Retina (tissue), 1 donor: ENCODE measurements at regions not wholly inside any gene's neighbourhood (a gene's known extent, or its start where the extent isn't known, plus 50 kb on each side); places are given as distances from the start of the nearest gene placed in this dataset.
"Not testable (repeated sequence)": the region's sequence is repeated elsewhere in the genome, so short reads cannot be mapped to it uniquely, and the experiment has no call there.

Experiments
- DNase-seq: peaks from one replicate; pipeline ENCODE4 v3.0.0-alpha.2; 2016

DNA sequence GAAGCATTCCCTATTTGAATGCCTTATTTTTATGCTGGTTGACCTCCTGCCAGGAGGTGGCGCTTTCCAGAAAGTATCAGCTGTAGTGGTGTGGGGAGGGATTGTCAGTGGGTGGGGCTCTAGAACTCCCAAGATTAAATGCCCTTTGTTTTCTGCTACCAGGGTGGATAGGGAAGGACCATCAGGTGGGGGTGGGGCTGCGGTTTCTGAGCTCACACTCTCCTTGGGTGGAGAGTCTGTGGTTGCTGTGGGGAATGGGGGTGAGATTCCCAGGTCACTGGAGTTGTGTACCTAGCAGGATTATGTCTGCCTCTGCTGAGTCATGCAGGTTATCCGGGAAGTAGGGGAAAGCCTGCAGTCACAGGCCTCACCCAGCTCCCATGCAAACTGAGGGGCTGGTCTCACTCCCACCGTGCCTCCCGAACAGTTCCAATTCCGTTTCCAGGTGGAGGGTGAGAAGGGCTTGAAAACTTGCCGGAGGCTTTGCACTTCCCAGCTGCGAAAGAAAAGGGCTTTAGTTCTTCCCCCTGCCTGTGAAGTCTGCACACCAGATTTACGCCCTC, 68.3 kb downstream of the ALG10B start:
- no peak for DNase-seq

DNA sequence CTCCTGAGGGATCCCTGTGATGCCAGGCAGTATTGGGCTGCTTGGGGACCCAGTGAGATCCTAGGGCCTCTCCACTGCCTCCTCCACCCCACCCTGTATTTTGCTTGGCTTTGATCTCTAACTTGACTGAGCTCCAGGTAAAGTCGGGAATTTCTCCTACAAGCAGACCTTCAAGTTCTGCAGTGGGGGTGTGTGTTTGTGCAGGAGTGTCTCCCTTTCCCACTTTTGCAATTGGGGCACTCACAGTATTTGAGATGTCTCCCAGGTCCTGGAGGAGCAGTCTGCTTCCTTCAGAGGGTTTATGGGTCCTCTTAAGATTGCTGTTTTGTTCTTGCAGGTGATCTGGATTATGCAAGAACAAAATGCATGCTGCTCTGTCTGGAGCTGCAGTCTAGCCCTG, 68.9 kb downstream of the ALG10B start:
- no peak for DNase-seq

DNA sequence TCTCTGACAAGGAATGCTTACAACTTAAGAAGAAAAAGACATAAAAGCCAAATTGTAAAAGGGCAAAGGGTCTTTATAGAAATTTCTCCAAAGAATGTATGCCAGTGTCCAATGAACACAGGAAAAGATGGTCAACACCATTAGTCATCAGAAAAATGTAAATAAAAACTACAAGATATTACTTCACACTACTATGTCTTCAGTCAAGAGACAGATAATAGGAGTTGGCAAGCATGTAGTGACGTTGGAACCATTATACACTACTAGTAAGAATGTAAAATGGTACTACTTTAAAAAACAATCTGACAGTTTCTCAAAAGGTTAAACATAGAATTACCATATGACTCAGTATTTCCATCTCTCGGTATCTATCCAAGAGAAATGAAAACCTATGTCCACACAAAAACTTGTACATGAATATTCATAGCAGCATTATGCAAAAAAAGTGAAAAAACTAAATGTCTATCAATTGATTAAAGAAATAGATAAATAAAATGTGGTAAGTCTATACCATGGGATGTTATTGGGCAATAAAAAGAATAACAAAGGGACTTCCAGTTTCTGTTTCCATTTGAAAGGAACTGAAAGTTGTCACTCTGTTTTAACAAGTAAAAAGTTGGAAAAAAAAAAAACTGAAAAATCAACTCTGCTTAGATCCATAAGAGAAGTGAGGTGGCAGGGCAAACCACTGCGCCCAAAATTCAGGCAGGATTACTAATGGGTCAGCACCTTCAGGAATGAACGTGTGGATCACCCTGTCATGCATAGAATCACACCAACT, 69.8 kb downstream of the ALG10B start:
- DNase-seq: no peak

DNA sequence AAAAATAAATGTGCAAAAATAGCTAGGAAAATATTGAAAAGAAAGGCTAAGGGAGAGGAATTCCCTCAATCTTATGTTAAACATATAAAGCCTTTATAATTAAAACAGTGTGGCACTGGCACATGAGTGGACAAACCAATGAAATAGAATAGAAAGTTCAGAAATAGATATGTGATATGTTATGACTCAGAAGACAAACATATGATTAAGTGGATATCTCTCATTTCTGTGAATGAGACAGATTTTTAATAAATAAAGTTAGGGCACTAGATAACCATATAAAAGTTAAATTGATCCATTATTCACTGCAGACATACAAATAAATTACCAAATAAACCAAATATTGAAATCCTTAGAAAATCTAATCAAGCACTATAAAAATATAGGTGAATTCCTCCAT, 73.0 kb downstream of the ALG10B start:
- no peak for DNase-seq

DNA sequence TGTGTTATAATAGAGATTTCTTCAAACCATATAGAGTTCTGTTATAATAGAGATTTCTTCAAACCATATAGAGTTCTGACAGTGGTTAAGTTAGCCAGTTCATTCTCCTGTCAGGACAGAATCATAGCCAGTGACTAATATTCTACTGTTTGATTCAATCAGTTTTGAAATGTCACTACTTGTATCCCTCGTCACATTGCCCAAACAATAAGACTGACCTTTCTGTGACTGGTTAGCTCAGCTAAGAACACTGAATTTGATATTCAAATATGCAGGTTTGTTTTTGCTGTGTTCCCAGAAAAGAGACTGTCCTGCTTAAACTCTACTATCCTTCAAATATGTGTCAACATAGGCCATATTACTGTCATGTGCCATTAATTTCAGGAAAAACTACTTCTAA, 74.4 kb downstream of the ALG10B start:
- DNase-seq: no peak

DNA sequence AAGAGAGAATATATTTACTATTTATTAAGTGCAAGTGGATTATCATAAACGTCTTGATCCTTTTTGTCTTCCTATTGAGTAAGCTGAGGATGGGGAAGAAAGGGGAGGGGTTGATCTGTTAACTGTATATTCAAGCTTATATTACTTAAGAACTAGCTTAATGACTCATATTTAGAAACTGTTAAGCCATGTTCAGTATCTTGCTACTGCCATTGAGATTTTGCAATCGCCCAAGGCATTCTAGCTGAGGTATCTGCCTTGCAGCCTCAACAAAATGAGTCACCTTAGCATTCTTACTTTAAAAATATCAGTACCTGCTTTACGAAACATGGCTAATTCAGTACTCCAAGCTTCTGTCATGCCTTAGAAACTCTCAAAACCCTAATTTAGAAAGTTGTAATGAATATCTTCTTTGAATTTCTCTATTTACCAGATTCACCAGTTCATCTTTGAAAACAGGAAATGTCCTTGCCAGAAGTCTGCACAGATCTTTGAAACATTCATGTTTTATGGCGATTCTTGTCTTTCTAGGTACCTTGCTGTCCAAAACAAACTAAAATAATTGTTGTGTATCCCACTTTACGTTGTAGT, 76.1 kb downstream of the ALG10B start:
- DNase-seq: no peak

DNA sequence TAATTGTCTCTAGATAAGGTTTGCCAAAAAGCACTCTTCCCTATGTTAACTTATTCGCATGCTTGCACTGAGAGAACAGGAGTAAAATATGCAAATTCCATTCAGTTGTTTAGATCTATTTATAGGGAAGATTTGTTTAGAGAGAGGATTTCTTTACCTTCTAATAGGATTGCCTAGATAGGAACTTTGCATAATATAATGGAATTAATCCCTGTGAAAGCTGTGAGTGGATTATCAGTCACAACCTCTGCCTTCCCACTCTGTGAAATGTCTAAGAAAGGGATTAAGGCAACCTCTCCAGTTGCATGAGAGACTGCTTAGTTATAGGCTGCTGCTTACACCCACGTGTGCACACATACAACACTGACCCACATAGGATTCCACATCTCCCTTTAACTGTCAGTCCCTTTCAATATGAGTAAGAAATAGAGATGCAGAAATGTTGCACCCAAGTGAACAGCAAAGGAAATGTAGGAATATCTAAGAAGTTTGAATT, 83.2 kb downstream of the ALG10B start:
- no peak for DNase-seq

DNA sequence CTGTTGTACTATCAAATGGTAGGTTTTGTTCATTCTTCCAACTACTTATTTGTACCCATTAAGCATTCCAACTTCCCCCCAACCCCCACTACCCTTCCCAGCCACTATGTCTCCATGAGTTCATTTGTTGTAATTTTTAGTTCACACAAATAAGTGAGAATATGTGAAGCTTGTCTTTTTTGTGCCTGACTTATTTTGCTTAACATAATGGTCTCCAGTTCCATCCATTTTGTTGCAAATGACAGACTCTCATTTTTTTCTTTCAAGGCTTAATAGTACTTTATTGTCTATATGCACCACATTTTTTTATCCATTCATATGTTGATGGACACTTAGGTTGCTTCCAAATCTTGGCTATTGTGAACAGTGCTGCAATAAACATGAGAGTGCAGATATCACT, 86.2 kb downstream of the ALG10B start:
- DNase-seq: no peak

DNA sequence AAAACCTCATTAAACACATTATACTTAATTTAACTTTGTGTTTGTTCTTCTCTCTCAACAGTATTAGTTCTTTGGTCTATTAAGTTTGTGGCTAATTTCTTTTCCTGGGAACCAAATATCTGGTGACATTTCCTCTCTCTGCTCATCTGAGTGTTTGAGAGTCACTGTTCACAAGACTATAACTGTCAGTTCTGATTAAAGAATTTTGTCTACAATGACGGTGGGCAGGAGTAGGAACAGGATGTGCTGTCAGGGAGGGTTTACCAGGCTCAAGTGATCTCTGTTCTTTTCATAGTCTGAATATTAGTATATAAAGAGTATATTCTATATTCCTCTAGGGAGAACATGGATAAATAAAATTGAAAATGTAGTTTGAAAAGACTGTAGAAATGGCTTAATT, 92.9 kb downstream of the ALG10B start:
- peak; percentile 52 for DNase-seq

DNA sequence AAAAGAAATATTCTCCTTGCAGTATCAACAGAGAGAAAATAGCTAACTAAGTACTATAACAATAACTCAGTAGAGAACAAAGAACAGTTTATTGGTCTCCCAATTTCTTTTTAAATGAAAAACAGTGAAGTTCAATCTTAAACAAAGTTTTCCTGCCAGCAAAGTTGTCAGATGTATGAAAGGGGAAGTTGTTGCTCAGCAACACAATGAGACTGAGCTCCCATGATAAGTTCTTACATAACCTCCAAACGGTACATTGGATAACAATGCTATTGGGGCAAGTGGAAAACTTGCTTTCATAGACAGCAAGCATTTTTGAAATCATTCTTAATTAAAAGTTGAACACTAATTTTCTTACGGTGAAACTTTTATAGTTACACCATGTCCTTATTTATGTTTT, 94.9 kb downstream of the ALG10B start:
- DNase-seq: no peak

DNA sequence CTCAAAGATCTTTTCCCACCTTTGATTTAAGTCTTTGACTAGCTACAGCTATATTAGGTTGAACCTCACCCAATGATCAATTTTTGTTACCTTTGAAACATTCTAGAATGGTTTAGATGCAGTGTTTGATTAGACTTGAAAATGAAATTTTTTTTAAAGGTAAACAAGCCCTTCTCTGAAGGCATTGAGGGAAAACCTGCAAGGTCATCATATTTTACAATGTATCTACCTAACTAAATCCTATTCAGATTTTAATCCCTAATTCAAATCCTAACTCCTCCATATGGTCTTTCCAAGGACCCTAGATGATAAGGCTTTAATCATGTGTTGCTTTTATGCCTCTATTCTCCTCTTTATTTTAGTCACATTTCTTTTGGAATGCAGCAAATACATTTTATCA, 95.4 kb downstream of the ALG10B start:
- no peak for DNase-seq

DNA sequence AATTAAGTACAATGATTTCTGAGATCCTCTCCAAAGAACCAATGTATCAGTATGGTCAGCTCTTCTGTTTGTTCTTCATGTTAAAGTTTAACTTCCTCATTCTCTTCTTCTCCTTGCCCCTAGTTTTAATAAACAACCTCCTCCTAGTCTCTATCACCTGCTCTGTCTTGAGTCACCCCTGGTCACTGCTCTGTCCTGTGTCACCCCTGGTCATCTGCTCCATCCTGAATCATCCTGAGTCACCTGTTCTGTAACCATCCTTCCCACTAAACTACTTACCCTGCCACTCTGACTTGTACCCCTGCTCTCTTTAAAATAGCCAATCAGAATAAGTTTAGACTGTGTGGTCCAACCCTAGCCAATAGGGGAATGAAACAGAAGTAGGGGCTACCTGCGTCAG, 100.5 kb downstream of the ALG10B start:
- no peak for DNase-seq

DNA sequence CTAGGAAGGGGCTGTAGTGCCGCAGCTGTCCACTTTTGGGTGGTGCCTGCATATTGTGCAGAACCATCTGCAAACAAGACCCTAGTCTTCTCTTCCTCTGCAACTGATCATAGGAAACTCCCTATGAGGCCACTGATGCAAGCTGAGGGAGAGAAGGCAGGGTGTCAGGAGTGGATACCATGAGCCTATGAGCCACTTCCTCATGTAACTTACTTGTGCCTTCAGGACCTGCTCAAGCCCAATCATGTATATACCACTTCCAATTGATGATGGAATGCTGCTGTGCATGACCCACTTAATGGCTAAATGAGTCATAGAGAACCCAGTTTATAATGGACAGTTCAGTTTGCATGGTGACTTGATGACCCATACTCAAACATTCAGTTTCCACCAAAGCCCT, 107.9 kb downstream of the ALG10B start:
- no peak for DNase-seq

DNA sequence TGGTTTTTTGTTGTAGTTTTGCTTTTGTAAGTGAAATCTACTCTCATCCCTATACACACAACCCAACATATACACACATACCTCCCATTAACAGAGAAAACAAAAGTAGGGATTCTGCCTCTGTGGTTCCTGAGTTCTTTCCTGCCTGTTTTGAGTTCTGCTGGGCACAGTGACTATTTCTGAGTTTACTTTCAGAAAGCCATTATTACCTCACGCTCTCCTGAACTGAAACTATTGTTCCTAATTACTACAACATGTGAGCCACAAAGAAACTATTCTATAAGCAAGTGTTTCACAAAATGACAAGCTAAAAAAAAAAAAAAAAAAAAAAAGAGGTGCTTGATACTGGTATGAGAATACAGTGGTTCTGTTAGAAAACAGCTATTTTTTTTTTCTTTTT, 110.9 kb downstream of the ALG10B start:
- no peak for DNase-seq

DNA sequence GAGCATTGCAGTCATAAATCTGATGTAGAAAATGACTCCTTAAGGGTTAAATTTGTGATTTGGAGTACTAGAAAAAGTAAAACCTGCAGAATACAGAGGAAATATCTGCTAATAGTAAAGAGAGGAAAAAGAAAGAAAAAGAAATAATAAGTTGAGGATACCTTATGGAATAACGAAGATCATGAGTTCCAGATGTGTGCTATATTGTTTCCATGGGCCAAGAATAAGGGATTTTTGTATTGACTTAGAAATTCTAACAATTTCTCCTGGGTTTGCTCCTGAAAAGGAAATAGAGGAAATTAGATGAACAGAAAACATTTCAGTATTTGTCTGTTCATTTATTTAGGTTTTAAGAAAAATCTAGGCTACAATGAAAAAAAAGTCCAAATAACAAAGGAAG, 115.3 kb downstream of the ALG10B start:
- DNase-seq: no peak

DNA sequence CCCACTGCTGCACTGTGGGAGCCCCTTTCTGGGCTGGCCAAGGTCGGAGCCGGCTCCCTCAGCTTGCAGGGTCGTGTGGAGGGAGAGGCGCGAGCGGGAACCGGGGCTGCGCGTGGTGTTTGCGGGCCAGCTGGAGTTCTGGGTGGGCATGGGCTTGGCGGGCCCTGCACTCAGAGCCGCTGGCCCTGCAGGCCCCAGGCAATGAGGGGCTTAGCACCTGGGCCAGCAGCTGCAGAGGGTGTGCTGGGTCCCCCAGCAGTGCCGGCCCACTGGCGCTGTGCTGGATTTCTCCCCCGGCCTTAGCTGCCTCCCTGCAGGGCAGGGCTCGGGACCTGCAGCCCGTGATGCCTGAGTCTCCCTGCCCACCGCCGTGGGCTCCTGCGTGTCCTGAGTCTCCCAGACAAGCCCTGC, 125.3 kb downstream of the ALG10B start:
- not testable (repeated sequence) for DNase-seq

DNA sequence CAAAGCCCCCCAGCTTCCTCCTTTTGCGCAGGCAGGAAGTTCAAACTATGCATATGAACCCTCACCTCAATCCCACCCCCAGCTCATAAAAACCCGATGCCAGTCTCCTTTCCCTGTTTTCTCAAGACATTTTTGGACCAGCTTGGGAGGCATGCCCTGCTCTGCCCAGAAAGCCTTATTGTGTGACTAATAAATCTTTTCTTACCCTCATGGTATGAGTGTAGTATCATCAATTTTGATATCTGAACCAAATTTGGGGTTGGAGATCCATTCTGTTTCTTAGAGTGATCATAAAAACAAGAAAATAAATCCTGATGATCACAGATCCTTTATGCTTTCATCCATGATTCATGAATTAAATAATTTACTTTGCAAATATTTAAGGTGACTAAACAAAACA, 128.5 kb downstream of the ALG10B start:
- DNase-seq: no peak

DNA sequence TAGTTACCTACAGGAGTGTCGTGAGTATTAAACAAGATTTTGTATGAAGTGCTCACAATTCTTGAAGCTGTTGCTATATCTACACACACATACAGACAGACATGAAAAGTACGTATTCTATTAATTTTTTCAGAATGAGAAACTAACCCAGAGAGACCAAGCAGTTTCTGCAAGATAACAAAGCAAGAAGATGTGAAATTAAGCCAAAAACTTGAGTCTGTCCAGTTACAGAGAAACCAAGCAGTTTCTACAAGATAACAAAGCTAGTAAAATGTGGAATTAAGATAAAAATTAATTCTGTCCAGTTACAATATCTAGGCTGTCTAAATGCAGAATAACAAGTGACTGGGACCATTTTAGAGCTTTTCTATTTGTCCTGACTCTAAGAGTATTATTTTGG, 132.4 kb downstream of the ALG10B start:
- DNase-seq: no peak

DNA sequence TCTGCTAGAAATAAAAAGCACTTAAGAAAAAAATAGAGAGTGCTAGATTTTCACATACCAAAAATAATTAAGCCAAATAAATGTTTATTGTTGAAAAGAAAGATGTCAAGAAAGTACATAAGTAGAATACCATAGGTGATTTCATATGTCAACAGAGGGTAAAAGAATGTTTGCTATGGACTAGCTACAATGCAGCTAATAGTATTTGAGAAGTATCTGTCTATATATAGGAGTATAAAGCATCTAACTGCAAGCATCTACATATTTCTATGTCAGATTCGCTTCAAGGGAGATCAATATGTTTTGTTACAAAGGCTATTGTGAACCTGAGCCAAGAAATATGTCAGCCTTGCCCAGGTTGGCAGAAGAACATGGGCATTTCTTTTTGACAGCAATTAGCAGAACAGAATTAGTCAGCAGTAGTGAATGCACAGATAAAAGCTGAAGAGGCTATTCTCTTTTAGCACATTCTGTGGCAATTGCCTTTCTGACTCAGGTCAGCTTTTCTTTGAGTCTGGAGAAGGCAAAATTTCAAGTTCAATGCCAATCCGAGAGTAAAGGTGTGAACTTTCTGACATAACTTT, 140.1 kb downstream of the ALG10B start:
- DNase-seq: no peak

DNA sequence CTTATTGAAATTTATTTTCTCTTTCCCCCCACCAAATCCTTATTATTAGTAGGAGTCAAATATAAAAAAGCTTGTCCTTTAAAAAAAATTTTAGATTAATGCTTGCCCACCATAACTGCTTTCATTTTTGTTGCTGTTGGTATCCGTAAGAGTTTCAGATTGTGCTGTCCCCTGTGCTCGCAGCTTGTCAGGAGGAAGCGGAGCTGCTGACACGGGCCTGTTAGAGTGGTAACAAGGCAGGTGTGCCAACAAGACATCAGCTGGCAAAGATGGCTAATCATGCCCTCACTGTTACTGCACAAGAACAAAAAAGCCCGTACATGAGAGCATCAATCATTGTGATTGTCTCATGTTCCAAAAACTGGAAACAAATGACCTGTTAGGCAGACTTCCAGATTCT, 148.4 kb downstream of the ALG10B start:
- no peak for DNase-seq

DNA sequence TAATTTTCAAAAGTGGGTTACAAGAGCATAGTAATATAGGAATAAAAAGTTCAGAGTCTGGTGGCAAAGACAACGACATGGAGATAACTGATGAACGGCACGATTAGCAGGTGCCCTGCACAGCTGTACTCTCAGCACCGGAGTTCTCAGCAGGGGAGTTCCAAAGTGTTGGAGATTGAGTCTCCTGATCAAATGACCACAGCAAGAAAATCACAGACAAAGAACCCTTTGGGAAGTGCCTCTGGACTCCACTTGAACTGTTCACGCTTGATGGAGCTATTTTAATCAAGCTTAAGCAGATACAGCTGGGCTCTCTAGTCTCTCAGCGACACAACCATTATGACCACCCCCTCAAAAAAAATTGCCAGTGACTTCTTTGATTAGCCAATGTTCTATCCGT, 153.1 kb downstream of the ALG10B start:
- peak; percentile 79 for DNase-seq

DNA sequence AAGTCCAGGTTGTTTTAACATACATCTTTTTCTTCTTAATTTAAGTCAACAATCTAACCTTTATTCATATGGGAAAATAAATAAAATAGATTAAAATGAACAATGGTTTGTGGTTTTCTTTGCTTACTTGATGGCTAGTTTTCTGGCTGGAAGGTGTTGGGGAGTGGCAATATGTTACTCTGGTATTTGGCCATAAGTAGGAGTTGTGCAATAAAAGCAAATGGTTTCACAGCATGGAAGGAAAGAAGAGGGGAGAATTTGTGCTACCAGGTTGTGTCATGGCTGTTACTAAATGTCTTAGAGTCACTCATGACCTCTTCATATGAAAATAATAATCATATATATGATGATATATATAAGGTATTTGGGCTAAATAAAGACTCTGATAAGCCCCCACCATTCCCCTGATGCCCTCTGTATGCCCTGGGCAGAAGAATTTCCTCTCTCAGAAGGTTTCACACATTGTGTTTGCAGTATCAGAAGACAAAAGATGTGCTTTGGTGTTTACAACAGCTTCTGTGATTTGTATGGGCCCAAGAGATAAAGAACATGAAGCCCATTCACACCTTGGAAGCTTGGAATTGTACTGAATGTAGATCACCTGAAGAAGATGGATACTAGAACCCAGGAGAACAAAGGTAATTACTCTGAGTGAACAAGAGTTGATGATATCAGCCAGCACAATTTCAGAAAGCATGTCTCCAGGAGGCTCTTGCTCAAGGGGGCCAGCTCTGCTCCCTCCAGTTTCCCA, 160.9 kb downstream of the ALG10B start:
- DNase-seq: no peak

DNA sequence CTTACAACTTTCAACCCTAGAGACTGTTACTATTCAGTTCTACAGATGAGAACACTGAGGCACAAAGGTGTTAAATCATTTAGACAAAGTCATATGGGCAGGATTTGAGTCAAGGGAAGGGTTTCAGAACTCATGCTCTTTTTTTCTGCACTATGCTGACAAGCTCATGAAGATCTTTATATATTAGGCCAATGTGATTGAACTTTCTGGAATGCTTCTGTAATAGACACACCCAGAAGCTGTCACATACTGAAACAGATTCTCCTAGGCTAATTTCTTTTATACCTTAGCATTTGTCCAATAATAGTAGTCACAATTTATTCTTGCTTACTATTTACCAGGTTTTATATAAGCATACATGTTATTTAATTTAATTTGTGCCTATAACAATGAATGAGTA, 164.0 kb downstream of the ALG10B start:
- no peak for DNase-seq
